Omental fat pad (tissue), 3 donors: ENCODE measurements at regions not wholly inside any gene's neighbourhood (a gene's known extent, or its start where the extent isn't known, plus 50 kb on each side); places are given as distances from the start of the nearest gene placed in this dataset.

Source experiments
- ATAC-seq: fragments of 150-250 bp; one replicate; pipeline ENCODE4 v1.9.1; 2016; ENCODE audit warnings: mild to moderate bottlenecking, moderate library complexity; ENCODE audit not compliant: low FRiP score
- DNase-seq: peaks from one replicate; pipeline ENCODE4 v3.0.0-alpha.2; 2019; ENCODE audit warnings: low spot score
- CTCF ChIP-seq, 3 donors: fragments of 450-650 bp; IDR thresholded peaks; one replicate each; pipeline ENCODE4 v1.5.1; 2016 to 2017; ENCODE audit warnings: antibody characterized with exemption in 3 of 3, mild to moderate bottlenecking in 3 of 3, moderate library complexity in 2 of 3

- no peak for DNase-seq
- ATAC-seq = no peak
- TF ChIP-seq CTCF (IDR thresholded peaks at IDR 0.05) = no peak
These were observed 80.1 kb upstream of the TLR4 start for GRCh38 chr9:117624106-117624505.

GRCh38 chr9:117622347-117622746, 81.9 kb upstream of the TLR4 start:
- DNase-seq (no peak), ATAC-seq (no peak)
- no peak for TF ChIP-seq CTCF (IDR thresholded peaks at IDR 0.05)

- ATAC-seq = no peak
- TF ChIP-seq CTCF (IDR thresholded peaks at IDR 0.05) = no peak
- DNase-seq = no peak
These were observed 87.8 kb upstream of the TLR4 start for GRCh38 chr9:117616431-117616831.

- no peak for TF ChIP-seq CTCF (IDR thresholded peaks at IDR 0.05)
- DNase-seq (no peak), ATAC-seq (no peak)
These were observed 91.9 kb upstream of the TLR4 start for GRCh38 chr9:117612317-117612716.

- no peak for DNase-seq
- TF ChIP-seq CTCF (IDR thresholded peaks at IDR 0.05) = no peak
- no peak for ATAC-seq
These were observed 106.2 kb upstream of the TLR4 start for GRCh38 chr9:117597977-117598376.

- ATAC-seq = no peak
- TF ChIP-seq CTCF (IDR thresholded peaks at IDR 0.05) = no peak
These were observed 107.5 kb upstream of the TLR4 start for GRCh38 chr9:117596678-117597077.

GRCh38 chr9:117595650-117596049, 108.6 kb upstream of the TLR4 start:
- ATAC-seq = no peak
- no peak for DNase-seq
- TF ChIP-seq CTCF (IDR thresholded peaks at IDR 0.05) = no peak

More at GRCh38 chr9:117596678-117597077, 107.5 kb upstream of the TLR4 start:
- DNase-seq = no peak
